Umbilical cord (tissue), 1 donor: ENCODE measurements at regions not wholly inside any gene's neighbourhood (a gene's known extent, or its start where the extent isn't known, plus 50 kb on each side); places are given as distances from the start of the nearest gene placed in this dataset.

ENCODE experiments used
- DNase-seq: peaks from one replicate; pipeline ENCODE4 v3.0.0-alpha.2; 2015; ENCODE audit warnings: low spot score

GRCh38 chrX:69278031-69278687 lies 112.9 kb upstream of the PJA1 start:
- no peak for DNase-seq

GRCh38 chrX:69277369-69277990 lies 112.2 kb upstream of the PJA1 start:
- no peak for DNase-seq

- no peak for DNase-seq
Observed at GRCh38 chrX:69268611-69269010, 103.4 kb upstream of the PJA1 start.

GRCh38 chrX:69264158-69264581 lies 98.9 kb upstream of the PJA1 start:
- no peak for DNase-seq

GRCh38 chrX:69263251-69263820 lies 98.1 kb upstream of the PJA1 start:
- DNase-seq: no peak

- peak; percentile 81 for DNase-seq
Observed at GRCh38 chrX:69262036-69262936, 97.0 kb upstream of the PJA1 start.

DNA sequence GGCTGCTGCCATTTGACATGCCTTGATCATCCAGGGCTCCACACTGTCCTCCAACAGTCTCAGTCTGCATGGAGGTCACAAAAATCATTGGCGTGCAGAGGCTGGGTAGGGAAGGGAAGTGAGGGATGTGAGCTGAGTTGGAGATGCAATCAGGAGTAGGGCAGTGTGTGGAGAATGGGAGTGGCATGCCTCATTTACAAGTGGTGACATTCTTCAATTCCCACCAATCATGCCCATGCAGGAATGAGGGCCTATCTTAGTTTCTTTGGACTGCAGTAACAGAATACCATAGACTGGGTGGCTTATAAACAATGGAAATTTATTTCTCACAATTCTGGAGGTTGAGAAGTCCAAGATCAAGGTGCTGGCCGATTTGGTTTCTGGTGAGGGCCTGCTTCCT lies 94.9 kb upstream of the PJA1 start:
- DNase-seq: no peak

DNA sequence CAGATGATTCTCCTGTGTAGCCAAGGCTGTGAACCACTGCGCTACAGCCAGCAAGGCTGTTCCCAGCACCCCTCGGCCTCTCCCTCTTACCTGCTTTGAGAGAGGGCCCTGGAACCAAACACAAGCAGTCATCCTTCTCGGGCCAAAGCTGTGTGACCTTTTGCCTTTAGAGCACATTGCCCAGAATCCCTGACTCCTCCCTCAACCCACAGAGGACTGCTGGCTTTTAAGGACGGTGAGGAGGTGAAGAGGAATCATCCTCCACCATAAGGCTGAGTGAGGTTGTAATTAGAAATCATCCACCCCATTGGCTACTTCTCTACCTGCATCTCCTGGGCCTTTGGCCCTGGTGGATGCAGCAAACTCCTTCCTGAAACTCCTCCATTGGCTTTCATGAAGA lies 93.6 kb upstream of the PJA1 start:
- no peak for DNase-seq

DNA sequence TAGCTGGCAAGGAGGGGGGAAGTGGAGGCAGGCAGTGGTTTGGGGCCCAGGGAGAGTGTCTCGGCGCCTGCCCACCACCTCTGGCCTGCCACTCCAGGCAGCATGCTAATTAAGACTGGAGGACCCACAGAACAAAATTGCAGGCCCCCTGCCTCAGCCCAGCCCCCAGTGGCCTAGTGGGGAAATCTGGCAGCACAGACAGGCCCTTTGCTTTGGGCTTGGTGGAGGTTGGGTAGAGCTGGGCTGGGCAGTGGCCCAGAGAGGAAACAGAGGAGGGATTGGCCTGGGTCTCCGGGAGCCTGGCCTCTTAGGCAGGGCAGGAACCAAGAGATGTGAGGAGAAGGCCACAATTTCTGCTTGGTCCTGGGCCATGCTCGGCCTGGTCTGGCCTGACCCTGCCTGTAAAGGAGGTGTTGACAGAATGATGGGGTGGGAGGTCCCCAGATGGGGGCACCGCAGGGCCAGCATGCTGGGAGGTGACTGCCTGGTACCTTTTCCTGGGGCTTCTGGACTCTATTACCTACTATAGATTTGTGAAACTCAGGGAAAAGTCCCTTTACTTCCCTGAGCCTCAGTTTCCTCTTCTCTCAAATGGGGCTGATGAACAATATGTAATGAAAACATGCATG lies 92.4 kb upstream of the PJA1 start:
- no peak for DNase-seq

DNA sequence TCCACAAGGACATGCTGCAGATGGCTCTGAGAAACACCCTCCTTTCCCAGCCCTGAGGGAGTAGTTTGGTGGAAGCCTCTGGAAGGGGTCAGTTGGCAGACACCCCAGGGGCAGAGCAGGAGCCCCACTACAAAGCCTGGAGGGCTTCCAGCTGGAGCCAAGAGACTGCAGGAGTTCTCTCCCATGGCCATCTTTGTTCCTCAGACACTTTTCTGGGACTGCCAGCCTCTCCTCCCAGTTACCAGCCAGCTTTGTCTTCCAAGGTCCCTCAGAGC lies 91.0 kb upstream of the PJA1 start:
- DNase-seq: peak; percentile 47

DNA sequence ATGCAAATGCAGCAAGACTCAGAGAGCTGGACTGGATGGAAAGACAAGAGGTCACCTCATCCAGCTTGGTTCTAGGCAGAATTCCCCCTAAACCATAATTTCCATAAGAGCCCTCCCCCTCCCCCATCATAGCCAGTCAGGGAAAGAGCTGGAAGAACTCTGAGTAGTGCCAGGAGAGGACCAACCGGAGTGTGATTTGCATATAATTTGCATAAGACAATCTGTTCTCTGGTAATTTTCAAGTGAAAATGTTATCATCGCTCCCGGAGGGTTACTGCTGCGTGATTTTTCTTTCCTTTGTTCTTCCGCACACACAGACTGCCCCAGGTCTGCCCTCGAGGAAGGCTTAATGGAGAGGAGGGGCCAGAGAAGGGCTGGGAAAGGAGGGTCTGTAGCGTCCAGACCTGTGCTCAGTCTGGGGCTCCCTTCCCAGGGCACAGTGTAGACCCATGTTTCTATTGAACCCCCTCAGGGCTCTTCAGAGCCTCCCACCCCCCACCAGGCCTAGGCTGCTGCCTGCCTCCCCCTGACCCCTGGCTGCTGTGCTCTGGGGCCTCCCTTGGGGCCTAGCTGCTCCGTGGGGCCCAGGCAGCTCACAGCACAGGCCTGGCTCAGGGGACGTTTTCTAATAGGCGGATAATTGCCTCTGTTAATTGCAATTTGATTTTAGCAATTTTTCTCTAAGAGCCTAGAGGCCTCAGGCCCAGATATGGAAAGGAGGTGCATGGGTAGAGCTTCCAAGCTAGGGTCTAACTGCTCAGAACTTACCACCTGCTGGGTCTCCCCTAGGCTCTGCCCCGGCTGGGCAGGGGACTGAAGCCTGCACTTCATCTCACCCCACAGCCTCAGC lies 90.4 kb upstream of the PJA1 start:
- peak; percentile 16 for DNase-seq

- no peak for DNase-seq
Observed at GRCh38 chrX:69253821-69254220, 88.6 kb upstream of the PJA1 start.

GRCh38 chrX:69243276-69243675 lies 78.0 kb upstream of the PJA1 start:
- DNase-seq: no peak

GRCh38 chrX:69238887-69239231 lies 73.6 kb upstream of the PJA1 start:
- no peak for DNase-seq

DNA sequence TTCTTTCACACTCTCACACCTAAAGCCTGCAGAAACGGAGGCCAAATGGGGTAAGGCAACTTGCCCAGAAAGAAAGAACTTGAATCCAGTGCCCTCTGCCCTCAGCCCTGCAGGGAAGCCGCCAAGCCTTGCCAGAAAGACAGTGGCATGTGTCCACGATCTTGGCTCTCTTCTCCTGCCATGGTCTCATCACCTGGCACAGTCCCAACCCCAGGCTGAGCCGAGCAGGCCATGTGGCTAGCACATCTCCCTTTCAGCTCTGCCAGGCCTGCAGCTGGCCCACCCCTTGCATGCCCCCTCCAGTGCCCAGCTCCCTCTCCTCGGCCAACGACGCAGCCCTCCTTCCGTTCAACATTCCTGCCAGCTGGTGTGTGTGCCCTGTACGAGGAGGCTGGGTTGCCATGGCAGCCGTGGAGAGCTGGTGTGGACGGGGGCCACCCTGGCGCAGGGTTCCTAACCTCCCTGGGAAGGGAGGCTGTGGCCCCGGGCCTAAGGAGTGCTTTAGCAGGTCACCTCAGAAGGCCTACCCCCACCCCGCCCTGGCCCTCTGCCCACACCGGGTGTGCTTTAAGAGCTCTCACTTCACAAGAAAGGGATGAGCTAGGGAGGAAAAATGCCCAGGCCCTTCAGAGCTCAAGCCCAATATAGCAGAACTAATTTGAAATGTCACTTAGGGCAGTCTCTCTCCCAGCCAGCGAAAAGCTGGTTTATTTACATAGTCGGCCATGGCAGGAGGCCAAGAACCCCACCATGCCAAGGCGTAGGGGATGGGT lies 73.0 kb upstream of the PJA1 start:
- DNase-seq: no peak

DNA sequence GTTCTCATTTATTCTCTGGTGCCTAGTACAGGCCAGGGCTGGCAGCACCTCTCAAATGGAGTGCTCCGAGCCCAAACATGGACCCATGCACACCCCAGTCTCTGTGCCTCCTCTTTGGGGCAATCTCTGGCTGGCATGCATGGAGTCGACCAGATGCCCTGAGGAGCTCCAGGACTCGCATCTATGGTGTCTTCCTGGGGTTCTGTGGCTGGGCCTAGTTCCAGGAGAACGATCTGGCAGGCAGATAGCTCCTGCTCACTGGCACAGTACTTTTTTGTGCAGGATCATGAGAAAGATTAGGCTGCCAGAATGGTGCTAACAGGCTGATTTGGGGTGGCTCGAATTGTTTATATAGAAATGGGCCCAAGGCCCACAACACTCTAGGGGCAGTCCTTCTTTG lies 72.0 kb upstream of the PJA1 start:
- no peak for DNase-seq

GRCh38 chrX:69236641-69237040 lies 71.4 kb upstream of the PJA1 start:
- no peak for DNase-seq

GRCh38 chrX:69234624-69235023 lies 69.4 kb upstream of the PJA1 start:
- no peak for DNase-seq

GRCh38 chrX:69232945-69233344 lies 67.7 kb upstream of the PJA1 start:
- DNase-seq: no peak

DNA sequence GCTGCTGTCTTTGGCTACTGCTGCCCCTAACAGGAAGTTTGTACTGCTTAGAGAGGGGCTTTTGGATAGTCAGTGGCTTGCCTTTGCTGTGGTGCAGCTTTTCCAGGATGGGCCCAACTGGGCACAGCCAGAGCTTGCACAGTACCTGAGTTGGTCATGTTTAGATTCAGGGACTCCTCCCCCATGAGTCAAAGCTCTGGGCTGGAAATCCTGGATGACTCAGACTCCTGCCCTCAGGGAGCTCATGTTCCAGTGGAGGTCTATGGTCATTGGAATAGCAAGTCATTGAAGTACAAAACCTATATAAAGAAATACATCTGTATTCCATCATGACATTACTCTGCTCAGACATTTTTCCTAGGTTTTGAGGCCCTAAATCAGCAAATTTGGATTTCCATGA lies 66.7 kb upstream of the PJA1 start:
- no peak for DNase-seq

- peak; percentile 78 for DNase-seq
Observed at GRCh38 chrX:69229436-69229835, 64.2 kb upstream of the PJA1 start.
